NOMO-1 (cell line): ENCODE measurements at regions not wholly inside any gene's neighbourhood (a gene's known extent, or its start where the extent isn't known, plus 50 kb on each side); places are given as distances from the start of the nearest gene placed in this dataset.
"Not testable (repeated sequence)": the region's sequence is repeated elsewhere in the genome, so short reads cannot be mapped to it uniquely, and the experiment has no call there.

Experiments
- DNase-seq, 2 experiments: peaks; one replicate each; lab custom pipeline; 2025; ENCODE audit not compliant: unreplicated experiment in 2 of 2; lab: John Stamatoyannopoulos, UW

- DNase-seq, result no peak
Observed at GRCh38 chr13:79654520-79654919, 173.6 kb downstream of the NDFIP2 start.

GRCh38 chr13:79650688-79651087 is 169.7 kb downstream of the NDFIP2 start:
- no peak for DNase-seq

GRCh38 chr13:79648191-79648590 is 167.2 kb downstream of the NDFIP2 start:
- DNase-seq, result no peak

GRCh38 chr13:79647533-79647932 is 166.6 kb downstream of the NDFIP2 start:
- DNase-seq, result no peak

DNA sequence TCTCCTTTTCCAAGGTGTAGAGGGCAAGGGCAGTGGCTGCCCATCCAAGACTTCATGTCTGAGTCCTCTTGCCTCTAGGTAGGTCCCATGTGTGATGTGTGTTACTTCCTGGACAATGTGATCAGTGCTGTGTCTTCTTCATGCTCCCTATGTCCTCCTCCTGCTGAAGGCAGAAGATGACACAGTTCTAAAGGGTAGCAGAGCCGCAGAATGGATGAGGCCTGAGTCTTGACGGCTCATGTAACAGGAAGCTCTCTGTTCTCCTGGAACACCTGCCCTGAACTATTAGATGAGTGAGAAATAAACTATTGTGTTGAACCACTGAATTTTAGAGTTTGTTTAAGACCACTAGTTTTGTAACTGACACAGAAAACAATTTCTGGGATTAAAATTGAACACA is 165.9 kb downstream of the NDFIP2 start:
- no peak for DNase-seq

DNA sequence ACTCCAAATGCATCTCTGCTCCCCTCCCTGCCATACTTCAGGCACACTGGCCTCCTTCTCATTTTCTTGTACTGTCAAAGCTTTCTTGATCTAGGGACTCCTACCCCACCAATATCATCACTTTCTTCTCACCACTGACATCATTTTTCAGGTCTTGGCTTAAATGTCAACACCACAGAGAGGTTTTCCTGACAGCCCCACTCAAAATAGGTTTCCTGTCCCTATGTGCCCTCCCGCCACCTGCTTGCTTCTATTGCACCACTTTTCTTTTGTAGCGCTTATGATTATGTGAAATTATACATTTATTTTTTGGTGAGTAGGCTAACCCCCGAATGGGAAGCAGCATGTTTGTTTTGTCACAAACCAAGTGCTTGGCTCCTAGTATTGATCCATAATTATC is 164.6 kb downstream of the NDFIP2 start:
- no peak for DNase-seq

- no peak for DNase-seq
Observed at GRCh38 chr13:79642596-79642995, 161.6 kb downstream of the NDFIP2 start.

DNA sequence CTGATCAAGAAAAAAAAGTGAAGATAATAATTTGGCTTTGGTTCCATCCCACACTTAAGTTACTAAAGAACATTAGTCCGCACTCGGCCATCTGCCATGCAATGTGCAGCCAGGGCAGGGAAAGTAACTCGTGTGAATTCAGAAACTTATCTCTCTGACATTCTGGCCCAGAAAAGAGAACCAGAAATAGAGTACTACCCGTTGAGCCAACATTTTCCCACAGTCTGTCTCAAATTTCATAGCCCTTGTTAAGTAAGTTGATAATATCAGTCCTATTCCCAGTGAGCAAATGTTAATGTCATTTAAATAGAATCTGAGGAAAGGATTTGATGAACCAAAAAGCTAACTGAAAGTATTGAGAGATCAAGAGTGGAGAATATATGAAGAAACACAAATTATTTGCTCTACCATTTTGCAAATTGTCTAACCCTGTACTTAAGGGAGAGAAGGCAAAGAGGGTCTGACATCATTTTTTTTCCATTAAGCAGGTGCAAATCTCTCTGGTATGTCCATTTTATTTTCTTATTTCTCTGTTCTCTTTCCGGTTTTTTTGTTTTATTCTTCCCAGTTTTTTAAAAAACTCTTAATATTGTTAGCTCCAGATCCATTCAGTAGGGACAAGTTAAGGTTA is 156.3 kb downstream of the NDFIP2 start:
- DNase-seq, result no peak

- DNase-seq, result no peak
Observed at GRCh38 chr13:79631051-79631659, 150.2 kb downstream of the NDFIP2 start.

- no peak for DNase-seq
Observed at GRCh38 chr13:79628463-79628862, 147.5 kb downstream of the NDFIP2 start.

- DNase-seq, result no peak
Observed at GRCh38 chr13:79626924-79627323, 146.0 kb downstream of the NDFIP2 start.

GRCh38 chr13:79625517-79625916 is 144.6 kb downstream of the NDFIP2 start:
- DNase-seq, result no peak

GRCh38 chr13:79621902-79622301 is 140.9 kb downstream of the NDFIP2 start:
- DNase-seq, result no peak

GRCh38 chr13:79621449-79621848 is 140.5 kb downstream of the NDFIP2 start:
- DNase-seq, result no peak

GRCh38 chr13:79614250-79614918 is 133.4 kb downstream of the NDFIP2 start:
- DNase-seq, result no peak

- no peak for DNase-seq
Observed at GRCh38 chr13:79612604-79613003, 131.6 kb downstream of the NDFIP2 start.

DNA sequence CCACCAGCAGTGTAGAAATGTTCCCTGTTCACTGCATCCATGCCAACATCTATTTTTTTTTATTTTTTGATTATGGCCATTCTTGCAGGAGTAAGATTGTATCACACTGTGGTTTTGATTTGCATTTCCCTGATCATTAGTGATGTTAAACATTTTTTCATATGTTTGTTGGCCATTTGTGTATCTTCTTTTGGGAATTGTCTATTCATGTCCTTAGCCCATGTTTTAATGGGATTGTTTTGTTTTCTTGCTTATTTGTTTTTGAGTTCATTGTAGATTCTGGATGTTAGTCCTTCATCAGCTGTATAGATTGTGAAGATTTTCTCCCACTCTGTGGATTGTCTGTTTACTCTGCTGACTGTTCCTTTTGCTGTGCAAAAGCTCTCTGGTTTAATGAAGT is 126.9 kb downstream of the NDFIP2 start:
- DNase-seq, result not testable (repeated sequence)
